ENCODE measurements at regions not wholly inside any gene's neighbourhood (a gene's known extent, or its start where the extent isn't known, plus 50 kb on each side); places are given as distances from the start of the nearest gene placed in this dataset.

GRCh38 chr14:101315802-101316296 is 245.4 kb upstream of the DIO3 start:
- TF ChIP-seq POLR2A (IDR thresholded peaks at IDR 0.05; ENCODE audit: low read length) = no peak
- TF ChIP-seq GATA1 (IDR thresholded peaks at IDR 0.05; ENCODE audit: low read depth, low read length) = no peak
